ENCODE measurements at regions not wholly inside any gene's neighbourhood (a gene's known extent, or its start where the extent isn't known, plus 50 kb on each side); places are given as distances from the start of the nearest gene placed in this dataset.

- no peak for TF ChIP-seq POLR2A (IDR thresholded peaks at IDR 0.05)
- TF ChIP-seq POLR2AphosphoS5 (IDR thresholded peaks at IDR 0.05), result no peak
- TF ChIP-seq CTCF (IDR thresholded peaks at IDR 0.05), result no peak
- no peak for DNase-seq (ENCODE audit: low spot score in 2 of 2)
- intact Hi-C loops (cut with DNase I; ENCODE audit: low total_unique reads), result no loop called here
- Histone ChIP-seq H3K4me1 (no peaks in the 10 kb centered on the region), H3K27ac (no peak overlapping the region), H3K4me3 (no peak overlapping the region), H3K36me3 (no peaks in the 10 kb centered on the region), H3K9me3 (peaks cover 11 to 35% of the 10 kb centered on the region in 2 donors), H3K27me3 (no peaks in the 10 kb centered on the region)
These were observed 86.3 kb upstream of the FERMT1 start for GRCh38 chr20:6209093-6209492.

DNA sequence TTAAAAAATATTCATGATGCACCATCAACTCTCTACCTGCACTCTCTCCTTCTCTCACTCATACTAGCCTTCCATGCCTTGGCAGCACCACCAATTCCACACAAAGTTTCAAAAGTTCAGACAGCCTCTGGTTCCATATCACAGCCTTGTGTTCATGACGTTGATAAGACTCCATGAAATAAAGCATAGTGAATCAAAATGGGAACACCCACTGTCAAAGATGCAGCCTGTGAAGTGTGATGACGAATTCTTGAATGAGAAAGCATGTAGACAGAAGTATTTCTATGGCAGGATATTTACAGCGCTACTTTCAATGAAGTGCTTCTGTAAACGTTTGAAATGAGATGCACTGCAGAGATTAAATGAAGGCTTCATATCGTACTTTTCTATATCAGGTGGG, 77.3 kb upstream of the FERMT1 start:
- DNase-seq (ENCODE audit: low spot score in 2 of 2), result no peak
- no peaks in the 10 kb centered on the region for H3K9me3 ChIP-seq
- H3K27ac ChIP-seq, result no peak overlapping the region
- TF ChIP-seq POLR2AphosphoS5 (IDR thresholded peaks at IDR 0.05) (no peak), CTCF (IDR thresholded peaks at IDR 0.05) (no peak), POLR2A (IDR thresholded peaks at IDR 0.05) (no peak)
- H3K4me3 ChIP-seq, result no peak overlapping the region
- no peaks in the 10 kb centered on the region for H3K36me3 ChIP-seq
- intact Hi-C loops (cut with DNase I; ENCODE audit: low total_unique reads), result no loop called here
- H3K4me1 ChIP-seq, result no peaks in the 10 kb centered on the region
- H3K27me3 ChIP-seq, result no peaks in the 10 kb centered on the region

DNA sequence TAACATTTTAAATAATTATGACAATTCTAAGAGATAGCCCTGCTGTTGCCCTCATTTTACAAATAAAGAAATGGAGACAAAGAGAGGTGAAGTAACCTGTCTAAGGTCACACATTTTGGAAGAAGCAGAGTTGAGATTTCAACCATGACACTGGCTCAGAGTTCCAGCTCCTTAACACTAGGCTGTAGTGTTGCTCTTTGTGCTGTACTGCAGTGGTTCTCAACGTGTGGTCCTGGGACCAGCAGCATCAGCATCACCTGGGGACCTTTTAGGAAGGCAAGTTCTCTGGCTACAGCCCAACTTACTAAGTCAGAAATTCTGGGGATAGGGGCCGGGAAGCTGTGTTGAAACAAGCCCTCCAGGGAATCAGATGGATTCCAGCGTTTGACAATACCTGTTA, 62.4 kb upstream of the FERMT1 start:
- no peaks in the 10 kb centered on the region for H3K4me1 ChIP-seq
- H3K9me3 ChIP-seq, result no peaks in the 10 kb centered on the region
- no peak overlapping the region for H3K4me3 ChIP-seq
- no peak overlapping the region for H3K27ac ChIP-seq
- H3K36me3 ChIP-seq, result no peaks in the 10 kb centered on the region
- TF ChIP-seq POLR2AphosphoS5 (IDR thresholded peaks at IDR 0.05) (no peak), POLR2A (IDR thresholded peaks at IDR 0.05) (no peak), CTCF (IDR thresholded peaks at IDR 0.05) (no peak)
- DNase-seq (ENCODE audit: low spot score in 2 of 2), result no peak
- intact Hi-C loops (cut with DNase I; ENCODE audit: low total_unique reads), result no loop called here
- peaks cover 0 to 5% of the 10 kb centered on the region in 2 donors for H3K27me3 ChIP-seq

GRCh38 chr20:6184086-6184485, 61.3 kb upstream of the FERMT1 start:
- TF ChIP-seq POLR2AphosphoS5 (IDR thresholded peaks at IDR 0.05) (no peak), POLR2A (IDR thresholded peaks at IDR 0.05) (no peak), CTCF (IDR thresholded peaks at IDR 0.05) (no peak)
- Histone ChIP-seq H3K27ac (no peak overlapping the region), H3K4me3 (no peak overlapping the region), H3K27me3 (peaks cover 0 to 5% of the 10 kb centered on the region in 2 donors), H3K9me3 (no peaks in the 10 kb centered on the region), H3K36me3 (no peaks in the 10 kb centered on the region), H3K4me1 (no peaks in the 10 kb centered on the region)
- intact Hi-C loops (cut with DNase I; ENCODE audit: low total_unique reads), result no loop called here
- no peak for DNase-seq (ENCODE audit: low spot score in 2 of 2)

- H3K4me1 ChIP-seq, result no peaks in the 10 kb centered on the region
- H3K27me3 ChIP-seq, result peaks cover 0 to 5% of the 10 kb centered on the region in 2 donors
- no peaks in the 10 kb centered on the region for H3K36me3 ChIP-seq
- intact Hi-C loops (cut with DNase I; ENCODE audit: low total_unique reads), result no loop called here
- no peak overlapping the region for H3K27ac ChIP-seq
- DNase-seq (ENCODE audit: low spot score in 2 of 2), result no peak
- no peak overlapping the region for H3K4me3 ChIP-seq
- TF ChIP-seq CTCF (IDR thresholded peaks at IDR 0.05), result no peak
- H3K9me3 ChIP-seq, result no peaks in the 10 kb centered on the region
These were observed 57.7 kb upstream of the FERMT1 start for GRCh38 chr20:6180531-6180930.

Measured in breast epithelium (tissue), 4 donors.